ENCODE measurements at regions not wholly inside any gene's neighbourhood (a gene's known extent, or its start where the extent isn't known, plus 50 kb on each side); places are given as distances from the start of the nearest gene placed in this dataset.

- TF ChIP-seq CTCF (IDR thresholded peaks at IDR 0.05; ENCODE audit: insufficient read depth, low read length, poor library complexity, severe bottlenecking): no peak
- TF ChIP-seq EZH2phosphoT487 (conservative IDR thresholded peaks at IDR 0.05; ENCODE audit: low read length): no peak
Measured at GRCh38 chr9:88642336-88642735, 107.4 kb downstream of the NXNL2 start.

Measured in SU-DHL-6 (cell line).